NCI-H2227 (cell line): ENCODE measurements at regions not wholly inside any gene's neighbourhood (a gene's known extent, or its start where the extent isn't known, plus 50 kb on each side); places are given as distances from the start of the nearest gene placed in this dataset.

Experiments
- DNase-seq: peaks from one replicate; lab custom pipeline; 2025; ENCODE audit not compliant: unreplicated experiment; lab: John Stamatoyannopoulos, UW

- DNase-seq: no peak
Measured at GRCh38 chr12:97173688-97174410, 266.8 kb downstream of the NEDD1 start.

GRCh38 chr12:97177481-97177880, 270.4 kb downstream of the NEDD1 start:
- no peak for DNase-seq

- DNase-seq: no peak
Measured at GRCh38 chr12:97181571-97182265, 274.7 kb downstream of the NEDD1 start.

GRCh38 chr12:97182769-97183168, 275.7 kb downstream of the NEDD1 start:
- no peak for DNase-seq

- no peak for DNase-seq
Measured at GRCh38 chr12:97184127-97184773, 277.2 kb downstream of the NEDD1 start.

GRCh38 chr12:97185567-97185966, 277.0 kb upstream of the RMST start:
- DNase-seq: no peak

- no peak for DNase-seq
Measured at GRCh38 chr12:97194546-97194945, 268.1 kb upstream of the RMST start.

GRCh38 chr12:97200181-97200580, 262.4 kb upstream of the RMST start:
- no peak for DNase-seq

GRCh38 chr12:97203408-97203807, 259.2 kb upstream of the RMST start:
- DNase-seq: no peak

- DNase-seq: no peak
Measured at GRCh38 chr12:97209997-97210396, 252.6 kb upstream of the RMST start.

- DNase-seq: no peak
Measured at GRCh38 chr12:97211416-97211930, 251.1 kb upstream of the RMST start.

- DNase-seq: no peak
Measured at GRCh38 chr12:97216848-97217247, 245.8 kb upstream of the RMST start.

GRCh38 chr12:97222391-97222790, 240.2 kb upstream of the RMST start:
- no peak for DNase-seq

GRCh38 chr12:97223419-97223818, 239.2 kb upstream of the RMST start:
- DNase-seq: no peak

GRCh38 chr12:97229004-97229403, 233.6 kb upstream of the RMST start:
- no peak for DNase-seq

- no peak for DNase-seq
Measured at GRCh38 chr12:97235102-97235501, 227.5 kb upstream of the RMST start.

GRCh38 chr12:97246368-97246767, 216.2 kb upstream of the RMST start:
- no peak for DNase-seq

GRCh38 chr12:97250483-97250882, 212.1 kb upstream of the RMST start:
- DNase-seq: no peak

GRCh38 chr12:97257726-97258125, 204.9 kb upstream of the RMST start:
- no peak for DNase-seq

- DNase-seq: no peak
Measured at GRCh38 chr12:97259098-97259497, 203.5 kb upstream of the RMST start.

GRCh38 chr12:97260786-97261185, 201.8 kb upstream of the RMST start:
- DNase-seq: no peak

- no peak for DNase-seq
Measured at GRCh38 chr12:97267166-97267565, 195.4 kb upstream of the RMST start.
